ENCODE measurements at regions not wholly inside any gene's neighbourhood (a gene's known extent, or its start where the extent isn't known, plus 50 kb on each side); places are given as distances from the start of the nearest gene placed in this dataset.

GRCh38 chr4:181949704-181950312 is 293.4 kb upstream of the TENM3 start:
- 57% methylated on average over 3 of the region's 6 CpGs for WGBS (ENCODE audit: insufficient coverage)

GRCh38 chr4:181950372-181951127 is 292.7 kb upstream of the TENM3 start:
- Histone ChIP-seq H3K79me2 (ENCODE audit: insufficient read depth, low read length) (no peaks in the 10 kb centered on the region), H3K27me3 (ENCODE audit: control insufficient read depth in 2 of 2, insufficient read depth in 2 of 2, low read length in 2 of 2) (no peaks in the 10 kb centered on the region), H3K9ac (ENCODE audit: insufficient read depth, low read length, poor library complexity, severe bottlenecking) (no peak overlapping the region), H3K4me3 (replicated peaks in 1 of 3; ENCODE audit: low read depth in 2 of 3, low read length in 3 of 3) (no peak overlapping the region), H3K27ac (ENCODE audit: low read depth in 1 of 2, low read length in 2 of 2) (no peak overlapping the region), H3K9me3 (replicated peaks in 1 of 2; ENCODE audit: control insufficient read depth in 1 of 2, insufficient read depth in 1 of 2, low read length in 2 of 2) (peaks cover 0 to 9% of the 10 kb centered on the region in 2 donors), H4K20me1 (ENCODE audit: insufficient read depth, low read length) (no peaks in the 10 kb centered on the region), H3K36me3 (replicated peaks in 1 of 2; ENCODE audit: control insufficient read depth in 1 of 2, insufficient read depth in 2 of 2, low read length in 2 of 2) (no peaks in the 10 kb centered on the region), H3K4me1 (ENCODE audit: control insufficient read depth in 1 of 2, insufficient read depth in 2 of 2, low read length in 2 of 2) (no peaks in the 10 kb centered on the region), H2AFZ (ENCODE audit: insufficient read depth, low read depth, low read length, poor library complexity, severe bottlenecking) (no peak overlapping the region), H3K4me2 (replicated peaks; ENCODE audit: extremely low read depth, low read length, poor library complexity, severe bottlenecking) (no peak overlapping the region)
- H3K9me3 Mint-ChIP-seq: peaks cover 0 to 3% (median 0%) of the 10 kb centered on the region in 7 donors
- 73% methylated on average over 4 of the region's 6 CpGs for WGBS (ENCODE audit: insufficient coverage)
- no peak for DNase-seq
- no peak for TF ChIP-seq CTCF (IDR thresholded peaks at IDR 0.05)
- H3K36me3 Mint-ChIP-seq: no peaks in the 10 kb centered on the region
- intact Hi-C loops (cut with micrococcal nuclease): no loop called here
- H3K27ac Mint-ChIP-seq: no peak overlapping the region
- no peaks in the 10 kb centered on the region for H3K27me3 Mint-ChIP-seq (ENCODE audit: low read depth in 3 of 3)
- no peaks in the 10 kb centered on the region for H3K4me1 Mint-ChIP-seq
- no peak overlapping the region for H3K4me3 Mint-ChIP-seq

More at GRCh38 chr4:181949704-181950312, 293.4 kb upstream of the TENM3 start:
- Histone ChIP-seq H3K9me3 (replicated peaks in 1 of 2; ENCODE audit: control insufficient read depth in 1 of 2, insufficient read depth in 1 of 2, low read length in 2 of 2) (peaks cover 0 to 9% of the 10 kb centered on the region in 2 donors), H2AFZ (ENCODE audit: insufficient read depth, low read depth, low read length, poor library complexity, severe bottlenecking) (no peak overlapping the region), H3K27ac (ENCODE audit: low read depth in 1 of 2, low read length in 2 of 2) (no peak overlapping the region), H4K20me1 (ENCODE audit: insufficient read depth, low read length) (no peaks in the 10 kb centered on the region), H3K79me2 (ENCODE audit: insufficient read depth, low read length) (no peaks in the 10 kb centered on the region), H3K4me3 (replicated peaks in 1 of 3; ENCODE audit: low read depth in 2 of 3, low read length in 3 of 3) (no peak overlapping the region), H3K27me3 (ENCODE audit: control insufficient read depth in 2 of 2, insufficient read depth in 2 of 2, low read length in 2 of 2) (no peaks in the 10 kb centered on the region), H3K4me1 (ENCODE audit: control insufficient read depth in 1 of 2, insufficient read depth in 2 of 2, low read length in 2 of 2) (no peaks in the 10 kb centered on the region), H3K4me2 (replicated peaks; ENCODE audit: extremely low read depth, low read length, poor library complexity, severe bottlenecking) (no peak overlapping the region), H3K36me3 (replicated peaks in 1 of 2; ENCODE audit: control insufficient read depth in 1 of 2, insufficient read depth in 2 of 2, low read length in 2 of 2) (no peaks in the 10 kb centered on the region), H3K9ac (ENCODE audit: insufficient read depth, low read length, poor library complexity, severe bottlenecking) (no peak overlapping the region)
- Mint-ChIP-seq H3K27ac (no peak overlapping the region), H3K9me3 (peaks cover 0 to 3% (median under 1%) of the 10 kb centered on the region in 7 donors), H3K4me3 (no peak overlapping the region), H3K27me3 (ENCODE audit: low read depth in 3 of 3) (no peaks in the 10 kb centered on the region), H3K4me1 (no peaks in the 10 kb centered on the region), H3K36me3 (no peaks in the 10 kb centered on the region)
- intact Hi-C loops (cut with micrococcal nuclease): no loop called here
- no peak for TF ChIP-seq CTCF (IDR thresholded peaks at IDR 0.05)
- DNase-seq: no peak

Measured in CD14-positive monocyte (primary cell).